ENCODE measurements at regions not wholly inside any gene's neighbourhood (a gene's known extent, or its start where the extent isn't known, plus 50 kb on each side); places are given as distances from the start of the nearest gene placed in this dataset.

- TF ChIP-seq E2F6 (IDR thresholded peaks at IDR 0.05) = no peak
- TF ChIP-seq HDAC6 (IDR thresholded peaks at IDR 0.05; ENCODE audit: low read depth, low read length) = no peak
- TF ChIP-seq SP1 (IDR thresholded peaks at IDR 0.05; ENCODE audit: low read depth, low read length) = no peak
- no peak for TF ChIP-seq GTF2F1 (IDR thresholded peaks at IDR 0.05; ENCODE audit: borderline replicate concordance, low read depth, low read length)
- TF ChIP-seq SIRT6 (IDR thresholded peaks at IDR 0.05; ENCODE audit: low read length) = no peak
- no peak for TF ChIP-seq NRF1 (IDR thresholded peaks at IDR 0.05; ENCODE audit: low read depth, low read length)
- TF ChIP-seq RFX5 (IDR thresholded peaks at IDR 0.05; ENCODE audit: borderline replicate concordance, low read depth, low read length) = no peak
- no peak for TF ChIP-seq HDAC2 (IDR thresholded peaks at IDR 0.05; ENCODE audit: borderline replicate concordance in 1 of 2, low read depth in 2 of 2, low read length in 2 of 2)
- no peak overlapping the region for H3K23ac ChIP-seq (ENCODE audit: insufficient read length)
Measured at GRCh38 chr5:130545291-130545690, 619.8 kb downstream of the HINT1 start.

More at GRCh38 chr5:130545291-130545690, 619.8 kb downstream of the HINT1 start:
- Histone ChIP-seq H4K20me1 (replicated peaks in 1 of 2; ENCODE audit: control insufficient read depth in 1 of 2, insufficient read depth in 2 of 2, low read length in 2 of 2) (no peaks in the 10 kb centered on the region), H2BK120ac (replicated peaks; ENCODE audit: low read depth, low read length) (no peak overlapping the region), H3K4me1 (replicated peaks in 1 of 4; ENCODE audit: control insufficient read depth in 3 of 4, insufficient read depth in 4 of 4, low read length in 3 of 4) (no peaks in the 10 kb centered on the region), H3K9me3 (ENCODE audit: insufficient read depth in 2 of 2, low read depth in 1 of 2, low read length in 1 of 2) (peaks cover 26 to 27% of the 10 kb centered on the region in 2 experiments), H3K14ac (ENCODE audit: insufficient read length) (no peak overlapping the region), H4K8ac (ENCODE audit: extremely low read depth, insufficient read depth, low read length) (no peak overlapping the region), H3K27me3 (replicated peaks in 1 of 4; ENCODE audit: control insufficient read depth in 3 of 4, extremely low read depth in 1 of 4, insufficient read depth in 3 of 4, low read length in 3 of 4) (no peaks in the 10 kb centered on the region), H3K18ac (ENCODE audit: extremely low read depth, low read length) (no peak overlapping the region), H3K23me2 (ENCODE audit: low read depth, low read length) (no peaks in the 10 kb centered on the region), H3K56ac (replicated peaks; ENCODE audit: insufficient read length, low read depth, low read length) (no peak overlapping the region), H2AK5ac (ENCODE audit: low read depth, low read length) (no peak overlapping the region), H3K36me3 (ENCODE audit: control insufficient read depth in 2 of 4, insufficient read depth in 4 of 4, low read length in 3 of 4) (no peaks in the 10 kb centered on the region; a peak in 1 of 8 replicates), H3K27ac (ENCODE audit: low read depth, low read length) (no peak overlapping the region), H3K9ac (replicated peaks in 1 of 4; ENCODE audit: extremely low read depth in 1 of 4, low read depth in 3 of 4, low read length in 3 of 4) (no peak overlapping the region), H3K79me2 (ENCODE audit: control insufficient read depth in 1 of 2, insufficient read depth in 2 of 2, low read length in 2 of 2) (no peaks in the 10 kb centered on the region), H3K4me3 (ENCODE audit: extremely low read depth in 1 of 4, insufficient read depth in 2 of 4, low read depth in 3 of 4, low read length in 4 of 4) (no peak overlapping the region), H4K91ac (replicated peaks; ENCODE audit: insufficient read length, low read length) (no peak overlapping the region), H2BK20ac (ENCODE audit: low read length) (no peak overlapping the region), H3K4ac (replicated peaks; ENCODE audit: insufficient read length, low read depth, low read length) (no peak overlapping the region), H4K5ac (ENCODE audit: insufficient read length, low read depth, low read length) (no peak overlapping the region), H3K79me1 (ENCODE audit: low read depth, low read length) (no peaks in the 10 kb centered on the region), H2AFZ (ENCODE audit: low read length) (no peak overlapping the region), H2BK12ac (ENCODE audit: low read depth, low read length) (no peak overlapping the region), H3K4me2 (ENCODE audit: insufficient read depth in 1 of 2, low read depth in 2 of 2, low read length in 2 of 2) (no peak overlapping the region), H2BK15ac (ENCODE audit: low read length) (no peak overlapping the region), H2BK5ac (ENCODE audit: low read depth, low read length) (no peak overlapping the region)
- 94% methylated on average over 1 of the region's 1 CpG; no CpG with 5 or more reads in 1 of the 2 experiments for WGBS, 2 experiments (ENCODE audit: extremely low coverage in 1 of 2, insufficient coverage in 1 of 2, insufficient read length in 1 of 2, insufficient replicate concordance in 2 of 2, low coverage in 1 of 2, low lambda C conversion rate in 2 of 2, missing lambda C conversion rate in 1 of 2)
- DNase-seq (ENCODE audit: low read depth in 1 of 2, low spot score in 2 of 2) (no peak), FAIRE-seq (no peak)
- POLR2A ChIA-PET (ENCODE audit: partially characterized antibody) = no interaction called here
- CTCF ChIA-PET (ENCODE audit: partially characterized antibody) = no interaction called here

Data from H1 (cell line).